ENCODE measurements at regions not wholly inside any gene's neighbourhood (a gene's known extent, or its start where the extent isn't known, plus 50 kb on each side); places are given as distances from the start of the nearest gene placed in this dataset.

GRCh38 chr1:193740762-193741161, 554.3 kb upstream of the B3GALT2 start (continued):
- TF ChIP-seq RAD21 (conservative IDR thresholded peaks at IDR 0.05 in 1 of 2, IDR thresholded peaks at IDR 0.05 in 1 of 2) (no peak), HDAC2 (IDR thresholded peaks at IDR 0.05) (no peak)

- ChIA-PET POLR2A (no interaction called here), CTCF (no interaction called here)
- WGBS (ENCODE audit: missing lambda C conversion rate) = 86% methylated on average over 3 of the region's 3 CpGs
- Histone ChIP-seq H3K9me3 (no peaks in the 10 kb centered on the region), H3K4me2 (no peak overlapping the region), H3K4me1 (no peaks in the 10 kb centered on the region), H3K27ac (no peak overlapping the region), H3K4me3 (no peak overlapping the region)
- no peak for FAIRE-seq
- TF ChIP-seq POLR2AphosphoS2 (conservative IDR thresholded peaks at IDR 0.05; ENCODE audit: low read length) (no peak), ZSCAN20 (CRISPR knock-in tag; IDR thresholded peaks at IDR 0.05) (no peak), BCL3 (IDR thresholded peaks at IDR 0.05) (no peak), NR3C1 (IDR thresholded peaks at IDR 0.05) (no peak), ELK1 (IDR thresholded peaks at IDR 0.05; ENCODE audit: low read depth, low read length) (no peak), RARB (CRISPR knock-in tag; IDR thresholded peaks at IDR 0.05) (no peak), CBX2 (IDR thresholded peaks at IDR 0.05; ENCODE audit: borderline replicate concordance, low read depth) (no peak), HOXB13 (CRISPR knock-in tag; IDR thresholded peaks at IDR 0.05; ENCODE audit: low read depth) (no peak), MAX (IDR thresholded peaks at IDR 0.05) (no peak), HOXB5 (CRISPR knock-in tag; IDR thresholded peaks at IDR 0.05) (no peak), SMC3 (IDR thresholded peaks at IDR 0.05) (no peak)
- no peak for DNase-seq (ENCODE audit: low read depth in 1 of 2, low spot score in 1 of 2)
- ATAC-seq = no peak
These were observed 550.1 kb upstream of the B3GALT2 start for GRCh38 chr1:193736507-193736906.

- DNase-seq (ENCODE audit: low read depth in 1 of 2, low spot score in 1 of 2) (no peak), ATAC-seq (no peak), FAIRE-seq (no peak)
- 82% methylated on average over 3 of the region's 3 CpGs for WGBS (ENCODE audit: missing lambda C conversion rate)
- no peak overlapping the region for H3K4me2 ChIP-seq
- H3K27ac ChIP-seq = no peak overlapping the region
- CTCF ChIA-PET = no interaction called here
- TF ChIP-seq PBX3 (IDR thresholded peaks at IDR 0.05) (no peak), MAX (IDR thresholded peaks at IDR 0.05) (no peak), HEYL (CRISPR knock-in tag; IDR thresholded peaks at IDR 0.05) (no peak), KDM1A (IDR thresholded peaks at IDR 0.05; ENCODE audit: low read depth) (no peak), EP300 (IDR thresholded peaks at IDR 0.05) (no peak), CEBPB (IDR thresholded peaks at IDR 0.05) (no peak), ZC3H11A (IDR thresholded peaks at IDR 0.05) (no peak), RFX5 (IDR thresholded peaks at IDR 0.05) (no peak), EHMT2 (IDR thresholded peaks at IDR 0.05; ENCODE audit: low read depth) (no peak)
- no peaks in the 10 kb centered on the region for H3K9me3 ChIP-seq
- POLR2A ChIA-PET = no interaction called here
- H3K4me1 ChIP-seq = peaks cover 15% of the 10 kb centered on the region
- no peak overlapping the region for H3K4me3 ChIP-seq
These were observed 547.3 kb upstream of the B3GALT2 start for GRCh38 chr1:193733674-193734073.

Measured in A549 (cell line).